ENCODE measurements at regions not wholly inside any gene's neighbourhood (a gene's known extent, or its start where the extent isn't known, plus 50 kb on each side); places are given as distances from the start of the nearest gene placed in this dataset.
"Not testable (repeated sequence)": the region's sequence is repeated elsewhere in the genome, so short reads cannot be mapped to it uniquely, and the experiment has no call there.

DNA sequence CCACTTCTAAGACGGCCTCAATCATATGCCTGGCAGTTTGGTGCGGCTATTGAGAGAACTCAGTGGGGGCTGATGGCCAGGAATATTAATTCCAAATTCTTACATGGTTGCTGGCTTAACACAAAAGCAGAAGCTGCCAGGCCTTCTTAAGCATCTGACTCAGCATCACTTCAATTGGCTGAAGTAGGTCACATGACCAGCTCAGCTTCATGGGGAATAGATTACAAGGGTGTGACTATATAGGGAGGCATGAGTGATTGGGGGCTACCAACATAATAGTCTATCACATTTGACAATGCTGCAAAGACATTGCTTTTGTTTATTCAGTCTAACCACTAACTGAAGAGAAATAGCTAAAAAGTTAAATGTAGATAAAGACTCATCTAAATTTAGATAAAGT lies 101.6 kb upstream of the ANKRD28 start:
- TF ChIP-seq, protein P1, sequence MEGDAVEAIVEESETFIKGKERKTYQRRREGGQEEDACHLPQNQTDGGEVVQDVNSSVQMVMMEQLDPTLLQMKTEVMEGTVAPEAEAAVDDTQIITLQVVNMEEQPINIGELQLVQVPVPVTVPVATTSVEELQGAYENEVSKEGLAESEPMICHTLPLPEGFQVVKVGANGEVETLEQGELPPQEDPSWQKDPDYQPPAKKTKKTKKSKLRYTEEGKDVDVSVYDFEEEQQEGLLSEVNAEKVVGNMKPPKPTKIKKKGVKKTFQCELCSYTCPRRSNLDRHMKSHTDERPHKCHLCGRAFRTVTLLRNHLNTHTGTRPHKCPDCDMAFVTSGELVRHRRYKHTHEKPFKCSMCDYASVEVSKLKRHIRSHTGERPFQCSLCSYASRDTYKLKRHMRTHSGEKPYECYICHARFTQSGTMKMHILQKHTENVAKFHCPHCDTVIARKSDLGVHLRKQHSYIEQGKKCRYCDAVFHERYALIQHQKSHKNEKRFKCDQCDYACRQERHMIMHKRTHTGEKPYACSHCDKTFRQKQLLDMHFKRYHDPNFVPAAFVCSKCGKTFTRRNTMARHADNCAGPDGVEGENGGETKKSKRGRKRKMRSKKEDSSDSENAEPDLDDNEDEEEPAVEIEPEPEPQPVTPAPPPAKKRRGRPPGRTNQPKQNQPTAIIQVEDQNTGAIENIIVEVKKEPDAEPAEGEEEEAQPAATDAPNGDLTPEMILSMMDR (IDR thresholded peaks at IDR 0.05), result no peak
- Histone ChIP-seq H3K27ac (no peak overlapping the region), H3K4me2 (ENCODE audit: low read length) (no peak overlapping the region)

DNA sequence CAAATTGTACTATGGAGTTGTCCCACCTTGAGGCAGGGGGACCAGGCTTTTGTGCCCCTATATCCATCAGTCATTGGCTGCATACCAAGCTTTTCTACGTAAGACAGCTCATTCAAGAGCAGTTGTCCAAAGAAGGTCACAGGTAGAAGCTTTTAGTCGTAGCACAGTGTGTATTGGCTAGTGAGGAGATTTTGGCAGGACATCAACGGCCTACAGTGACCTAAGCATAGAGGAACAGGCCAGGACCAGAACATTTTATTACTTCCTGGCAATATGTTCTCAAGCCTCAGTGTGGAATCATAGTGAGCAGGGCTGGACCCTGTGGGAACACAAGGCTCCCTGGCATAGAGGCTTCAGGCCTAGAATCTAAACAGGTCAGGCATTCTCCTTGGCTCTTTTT lies 105.4 kb upstream of the ANKRD28 start:
- no peaks in the 10 kb centered on the region for H3K36me3 ChIP-seq (ENCODE audit: control insufficient read depth, insufficient read depth, low read length)
- no peaks in the 10 kb centered on the region for H3K27me3 ChIP-seq (ENCODE audit: control insufficient read depth, insufficient read depth, low read length)
- H3K27ac ChIP-seq, result no peak overlapping the region
- H3K9me3 ChIP-seq (ENCODE audit: control insufficient read depth, low read length), result no peaks in the 10 kb centered on the region
- H3K4me2 ChIP-seq (ENCODE audit: low read length), result no peak overlapping the region
- no peaks in the 10 kb centered on the region for H3K4me1 ChIP-seq
- H3K79me2 ChIP-seq, result no peaks in the 10 kb centered on the region
- no peak overlapping the region for H3K4me3 ChIP-seq (ENCODE audit: low read depth, low read length)
- no peak overlapping the region for H2AFZ ChIP-seq
- no peak overlapping the region for H3K9ac ChIP-seq
- TF ChIP-seq, protein P1 (IDR thresholded peaks at IDR 0.05), result no peak

More for the DNA sequence above, 101.6 kb upstream of the ANKRD28 start:
- Histone ChIP-seq H3K27me3 (ENCODE audit: control insufficient read depth, insufficient read depth, low read length) (no peaks in the 10 kb centered on the region), H3K9ac (no peak overlapping the region), H3K79me2 (no peaks in the 10 kb centered on the region), H3K4me3 (ENCODE audit: low read depth, low read length) (no peak overlapping the region), H3K36me3 (ENCODE audit: control insufficient read depth, insufficient read depth, low read length) (no peaks in the 10 kb centered on the region), H2AFZ (no peak overlapping the region), H3K9me3 (ENCODE audit: control insufficient read depth, low read length) (no peaks in the 10 kb centered on the region), H3K4me1 (no peaks in the 10 kb centered on the region)

DNA sequence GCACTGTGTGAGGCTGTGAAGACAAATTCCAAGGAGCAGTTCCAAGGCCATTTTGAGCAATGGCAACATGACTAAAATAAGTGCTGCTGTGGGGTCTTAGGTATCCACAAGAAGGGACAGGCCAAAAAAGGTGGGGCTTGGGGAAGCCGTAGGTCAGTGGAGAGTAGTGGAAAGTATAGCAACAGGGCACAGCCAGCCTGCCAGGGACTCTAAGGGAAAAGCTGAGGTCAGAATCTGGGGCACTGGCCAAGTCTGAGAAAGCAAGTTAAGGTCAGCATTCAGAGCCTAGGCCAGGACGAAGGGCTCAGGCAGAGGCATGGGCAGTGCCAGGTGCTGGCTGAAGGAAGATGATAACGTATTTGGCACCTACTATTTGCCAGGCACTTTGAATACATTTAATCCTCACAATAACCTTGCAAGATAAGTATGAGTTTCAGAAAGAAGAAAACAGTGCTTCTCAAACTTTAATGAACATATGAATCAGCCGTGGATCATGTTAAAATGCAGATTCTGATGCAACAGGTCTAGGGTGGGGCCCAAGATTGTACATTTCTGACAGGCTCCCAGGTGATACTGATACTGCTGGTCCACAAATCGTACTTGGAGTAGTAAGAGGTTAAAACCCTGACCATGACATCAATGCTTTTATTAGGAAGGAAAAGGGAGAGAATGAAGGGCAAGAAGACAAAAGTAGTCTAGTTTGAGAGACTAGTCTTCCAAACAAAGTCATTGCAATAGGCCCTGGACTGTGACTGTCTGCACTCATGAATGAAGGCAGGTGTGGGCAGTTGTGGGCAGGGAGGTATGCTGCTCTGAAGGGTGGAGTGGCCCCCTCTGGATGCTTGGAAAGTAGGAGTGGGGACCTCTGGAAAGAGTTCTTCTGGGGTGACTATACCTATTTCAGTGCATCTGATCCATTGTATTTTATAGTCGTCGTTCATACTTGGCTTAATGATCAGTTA lies 106.3 kb upstream of the ANKRD28 start:
- H3K79me2 ChIP-seq, result no peaks in the 10 kb centered on the region
- no peak overlapping the region for H3K4me2 ChIP-seq (ENCODE audit: low read length)
- H3K27ac ChIP-seq, result no peak overlapping the region
- H3K9me3 ChIP-seq (ENCODE audit: control insufficient read depth, low read length), result no peaks in the 10 kb centered on the region
- H2AFZ ChIP-seq, result no peak overlapping the region
- no peak overlapping the region for H3K4me3 ChIP-seq (ENCODE audit: low read depth, low read length)
- no peaks in the 10 kb centered on the region for H3K4me1 ChIP-seq
- no peaks in the 10 kb centered on the region for H3K36me3 ChIP-seq (ENCODE audit: control insufficient read depth, insufficient read depth, low read length)
- H3K27me3 ChIP-seq (ENCODE audit: control insufficient read depth, insufficient read depth, low read length), result no peaks in the 10 kb centered on the region
- H3K9ac ChIP-seq, result no peak overlapping the region
- TF ChIP-seq, protein P1 (IDR thresholded peaks at IDR 0.05), result no peak

DNA sequence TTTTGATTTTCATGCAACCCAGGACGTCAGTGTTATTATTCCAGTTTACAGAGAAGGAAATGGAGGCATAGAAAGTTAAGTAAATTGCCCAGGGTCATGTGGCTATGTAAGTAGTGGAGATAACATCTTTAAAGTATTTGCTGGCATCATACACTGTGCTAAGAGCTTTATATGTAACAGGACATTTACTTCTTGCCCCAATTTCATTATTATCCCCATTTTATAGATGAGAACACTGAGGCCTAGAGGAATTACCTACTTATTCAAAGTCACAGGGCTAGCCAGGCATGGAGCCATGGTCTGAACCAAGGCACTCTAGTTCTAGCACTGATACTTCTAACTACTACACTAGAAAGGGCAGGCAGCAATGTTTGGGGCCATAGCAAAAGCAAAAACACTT lies 107.3 kb upstream of the ANKRD28 start:
- Histone ChIP-seq H3K36me3 (ENCODE audit: control insufficient read depth, insufficient read depth, low read length) (no peaks in the 10 kb centered on the region), H3K79me2 (no peaks in the 10 kb centered on the region), H3K4me3 (ENCODE audit: low read depth, low read length) (no peak overlapping the region), H3K27me3 (ENCODE audit: control insufficient read depth, insufficient read depth, low read length) (no peaks in the 10 kb centered on the region), H3K9ac (no peak overlapping the region), H3K9me3 (ENCODE audit: control insufficient read depth, low read length) (no peaks in the 10 kb centered on the region), H3K4me1 (no peaks in the 10 kb centered on the region), H3K4me2 (ENCODE audit: low read length) (no peak overlapping the region), H2AFZ (no peak overlapping the region), H3K27ac (no peak overlapping the region)
- TF ChIP-seq, protein P1 (IDR thresholded peaks at IDR 0.05), result no peak

DNA sequence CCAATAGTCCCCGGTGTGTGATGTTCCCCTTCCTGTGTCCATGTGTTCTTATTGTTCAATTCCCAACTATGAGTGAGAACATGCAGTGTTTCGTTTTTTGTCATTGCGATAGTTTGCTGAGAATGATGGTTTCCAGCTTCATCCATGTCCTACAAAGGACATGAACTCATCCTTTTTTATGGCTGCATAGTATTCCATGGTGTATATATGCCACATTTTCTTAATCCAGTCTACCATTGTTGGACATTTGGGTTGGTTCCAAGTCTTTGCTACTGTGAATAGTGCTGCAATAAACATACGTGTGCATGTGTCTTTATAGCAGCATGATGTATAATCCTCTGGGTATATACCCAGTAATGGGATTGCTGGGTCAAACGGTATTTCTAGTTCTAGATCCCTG lies 109.6 kb upstream of the ANKRD28 start:
- not testable (repeated sequence) for H3K9ac ChIP-seq; H3K4me3 ChIP-seq (ENCODE audit: low read depth, low read length); H2AFZ ChIP-seq; H3K79me2 ChIP-seq; H3K36me3 ChIP-seq (ENCODE audit: control insufficient read depth, insufficient read depth, low read length); H3K27me3 ChIP-seq (ENCODE audit: control insufficient read depth, insufficient read depth, low read length); H3K9me3 ChIP-seq (ENCODE audit: control insufficient read depth, low read length); H3K27ac ChIP-seq; H3K4me2 ChIP-seq (ENCODE audit: low read length); H3K4me1 ChIP-seq

All from parathyroid adenoma (tissue), 2 donors.